ENCODE measurements at regions not wholly inside any gene's neighbourhood (a gene's known extent, or its start where the extent isn't known, plus 50 kb on each side); places are given as distances from the start of the nearest gene placed in this dataset.

- TF ChIP-seq REST (IDR thresholded peaks at IDR 0.05; ENCODE audit: borderline replicate concordance in 1 of 2, low read depth in 1 of 2, low read length in 2 of 2) = no peak
- TF ChIP-seq RXRA (CRISPR knock-in tag; IDR thresholded peaks at IDR 0.05) = no peak
- TF ChIP-seq TFAP4 (IDR thresholded peaks at IDR 0.05; ENCODE audit: borderline replicate concordance, low read depth) = no peak
- no peak for TF ChIP-seq RORA (CRISPR knock-in tag; IDR thresholded peaks at IDR 0.05)
These were observed 1571.2 kb upstream of the C9orf72 start (continued) for GRCh38 chr9:29144476-29144875.

- FAIRE-seq (no peak), DNase-seq (ENCODE audit: low spot score) (no peak), ATAC-seq (no peak)
- in situ Hi-C loops (cut with HindIII; ENCODE audit: extremely low pct_ligation_motif_present, low pct_unique_long_range_greater_than_20kb) = no loop called here
- H3K4me2 ChIP-seq (ENCODE audit: low read depth, low read length) = no peak overlapping the region
- CTCF ChIA-PET (ENCODE audit: low intra/inter-chr PET ratio, low total read pairs) = no interaction called here
- H3K36me3 ChIP-seq (replicated peaks in 1 of 2; ENCODE audit: control insufficient read depth in 1 of 2, insufficient read depth in 2 of 2, low read length in 2 of 2) = no peaks in the 10 kb centered on the region
- no peak overlapping the region for H3K4me3 ChIP-seq (replicated peaks in 1 of 3; ENCODE audit: insufficient read depth in 1 of 3, low read depth in 2 of 3, low read length in 3 of 3)
- H2AFZ ChIP-seq (ENCODE audit: low read length) = no peak overlapping the region
- no peaks in the 10 kb centered on the region for H4K20me1 ChIP-seq (ENCODE audit: insufficient read depth, low read length)
- POLR2A ChIA-PET = no interaction called here
- 1% methylated on average over 3 of the region's 3 CpGs for WGBS (ENCODE audit: low lambda C conversion rate)
- BruUV-seq (replicated peaks) = no TSS peak
- no peak overlapping the region for H3K9ac ChIP-seq (ENCODE audit: insufficient read depth, low read depth, low read length)
- H3K79me2 ChIP-seq (ENCODE audit: insufficient read depth, low read length) = no peaks in the 10 kb centered on the region
- no peaks in the 10 kb centered on the region for H3K9me3 ChIP-seq (ENCODE audit: low read length)
- H3K27me3 ChIP-seq (ENCODE audit: control insufficient read depth in 1 of 2, insufficient read depth in 2 of 2, low read length in 2 of 2) = no peaks in the 10 kb centered on the region
- no peak overlapping the region for H3K27ac ChIP-seq (ENCODE audit: extremely low read length, insufficient read depth, low read length)
- intact Hi-C loops (cut with micrococcal nuclease; ENCODE audit: unreplicated experiment) = no loop called here
- no peaks in the 10 kb centered on the region for H3K4me1 ChIP-seq (ENCODE audit: insufficient read depth, low read length)
- TF ChIP-seq SALL2 (CRISPR knock-in tag; IDR thresholded peaks at IDR 0.05) = no peak
- no peak for TF ChIP-seq GMEB2 (CRISPR knock-in tag; IDR thresholded peaks at IDR 0.05; ENCODE audit: low read depth)
- no peak for TF ChIP-seq GLMP (CRISPR knock-in tag; IDR thresholded peaks at IDR 0.05; ENCODE audit: borderline replicate concordance)
- no peak for TF ChIP-seq ZFY (CRISPR knock-in tag; IDR thresholded peaks at IDR 0.05)
- TF ChIP-seq ZNF678 (CRISPR knock-in tag; IDR thresholded peaks at IDR 0.05) = no peak
- no peak for TF ChIP-seq POGK (CRISPR knock-in tag; conservative IDR thresholded peaks at IDR 0.05)
- no peak for TF ChIP-seq ZNF383 (CRISPR knock-in tag; IDR thresholded peaks at IDR 0.05; ENCODE audit: borderline replicate concordance)
- TF ChIP-seq MNT (IDR thresholded peaks at IDR 0.05) = no peak
- no peak for TF ChIP-seq SIX1 (CRISPR knock-in tag; IDR thresholded peaks at IDR 0.05; ENCODE audit: borderline replicate concordance)
These were observed 1577.3 kb upstream of the C9orf72 start for GRCh38 chr9:29150606-29151005.
